Adrenal gland (tissue), 9 donors: ENCODE measurements at regions not wholly inside any gene's neighbourhood (a gene's known extent, or its start where the extent isn't known, plus 50 kb on each side); places are given as distances from the start of the nearest gene placed in this dataset.

ENCODE experiments used
- DNase-seq, 7 donors: peaks; one replicate each; pipeline ENCODE4 v3.0.0-alpha.2; 2019 to 2020
- H3K27ac ChIP-seq, 5 donors: fragments of 200-600 bp; sonication (generic) in 4 of 5; 1 replicate in 3 of 5; 2 replicates in 2 of 5; pipeline versions ENCODE4 v1.5.1 to v1.8.0; 2016 to 2020; ENCODE audit warnings: mild to moderate bottlenecking in 1 of 5
- H3K27me3 ChIP-seq: fragments of 200-600 bp; 2 replicates; pipeline ENCODE4 v1.8.0; 2021
- H3K36me3 ChIP-seq, 2 donors: fragments of 200-600 bp; replicated peaks in 1 of 2; 1 replicate in 1 of 2; 2 replicates in 1 of 2; pipeline versions ENCODE4 v1.5.1 to v1.8.0; 2018 to 2022
- H3K4me1 ChIP-seq, 2 donors: fragments of 200-600 bp; replicated peaks in 1 of 2; 1 replicate in 1 of 2; 2 replicates in 1 of 2; pipeline versions ENCODE4 v1.5.1 to v1.8.0; 2018 to 2021
- H3K4me3 ChIP-seq, 4 donors: fragments of 200-600 bp; sonication (generic) in 3 of 4; one replicate each; pipeline ENCODE4 v1.5.1; 2016 to 2018
- H3K9me3 ChIP-seq, 3 donors: fragments of 200-600 bp; sonication (generic) in 1 of 3; replicated peaks in 1 of 3; 1 replicate in 2 of 3; 2 replicates in 1 of 3; pipeline versions ENCODE4 v1.5.1 to v1.8.0; 2016 to 2021
- POLR2A ChIP-seq, 2 donors: fragments of 450-650 bp; IDR thresholded peaks; one replicate each; pipeline ENCODE4 v1.6.1; 2017; ENCODE audit warnings: antibody characterized with exemption in 2 of 2, mild to moderate bottlenecking in 2 of 2, moderate library complexity in 1 of 2
- WGBS, 4 donors: extraction: QIAGEN DNeasy Blood & Tissue Kit in 2 of 4; methylation state at CpG; one replicate each; pipeline versions ENCODE4 v1.1.5 to v1.1.7; 2013 to 2017; 5-methylcytosine and 5-hydroxymethylcytosine counted together
- intact Hi-C, 2 donors: fragments of 100-400 bp; cut with DNase I; formaldehyde crosslinking; loops; one replicate each; pipeline versions ENCODE4 v1.14.1 to v1.15.0; 2022 to 2023
- TF ChIP-seq, protein P1 (sequence below), 6 experiments: fragments of 450-650 bp in 4 of 6; fragments of 200-600 bp in 2 of 6; sonication (generic) in 1 of 6; IDR thresholded peaks; 1 replicate in 5 of 6; 2 replicates in 1 of 6; pipeline versions ENCODE4 v1.5.1 to v1.8.0; 2016 to 2021; ENCODE audit warnings: antibody characterized with exemption in 6 of 6, mild to moderate bottlenecking in 2 of 6, moderate library complexity in 1 of 6
- donor health status: healthy with polysubstance abuse.
- donor health status: Bipolar disorder and iron deficiency.
- donor health status: DM: yes; HTN: yes; CAD: no.
- donor health status: DM: no; HTN: no; CAD: no.
- donor health status: DM: no; HTN: no; CAD: no.

DNA sequence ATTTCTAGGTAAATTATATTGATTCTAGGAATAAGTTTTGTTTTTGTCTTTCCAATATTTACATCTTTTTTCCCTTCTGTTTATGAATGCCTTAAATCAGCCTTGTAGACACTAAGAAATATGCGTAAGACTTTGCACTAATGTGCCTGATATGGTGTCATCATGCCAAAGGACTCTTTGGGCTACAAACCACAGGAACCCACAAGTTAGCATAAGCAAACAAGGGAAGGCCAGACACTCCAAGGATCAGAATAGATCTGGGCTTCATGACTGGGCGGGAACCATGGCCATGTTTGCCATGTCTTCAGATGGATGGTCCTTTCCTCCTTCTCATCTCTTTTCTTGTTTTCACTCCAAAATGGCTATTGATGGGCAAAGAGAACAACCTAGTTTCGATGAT lies 242.2 kb upstream of the CHRNA7 start:
- WGBS, 4 donors, result 75 to 94% (median 89%) methylated on average over 3 of the region's 3 CpGs
- no peak for TF ChIP-seq POLR2A (IDR thresholded peaks at IDR 0.05)
- TF ChIP-seq, protein P1, sequence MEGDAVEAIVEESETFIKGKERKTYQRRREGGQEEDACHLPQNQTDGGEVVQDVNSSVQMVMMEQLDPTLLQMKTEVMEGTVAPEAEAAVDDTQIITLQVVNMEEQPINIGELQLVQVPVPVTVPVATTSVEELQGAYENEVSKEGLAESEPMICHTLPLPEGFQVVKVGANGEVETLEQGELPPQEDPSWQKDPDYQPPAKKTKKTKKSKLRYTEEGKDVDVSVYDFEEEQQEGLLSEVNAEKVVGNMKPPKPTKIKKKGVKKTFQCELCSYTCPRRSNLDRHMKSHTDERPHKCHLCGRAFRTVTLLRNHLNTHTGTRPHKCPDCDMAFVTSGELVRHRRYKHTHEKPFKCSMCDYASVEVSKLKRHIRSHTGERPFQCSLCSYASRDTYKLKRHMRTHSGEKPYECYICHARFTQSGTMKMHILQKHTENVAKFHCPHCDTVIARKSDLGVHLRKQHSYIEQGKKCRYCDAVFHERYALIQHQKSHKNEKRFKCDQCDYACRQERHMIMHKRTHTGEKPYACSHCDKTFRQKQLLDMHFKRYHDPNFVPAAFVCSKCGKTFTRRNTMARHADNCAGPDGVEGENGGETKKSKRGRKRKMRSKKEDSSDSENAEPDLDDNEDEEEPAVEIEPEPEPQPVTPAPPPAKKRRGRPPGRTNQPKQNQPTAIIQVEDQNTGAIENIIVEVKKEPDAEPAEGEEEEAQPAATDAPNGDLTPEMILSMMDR (IDR thresholded peaks at IDR 0.05), result no peak
- Histone ChIP-seq H3K4me3 (no peak overlapping the region), H3K36me3 (no peaks in the 10 kb centered on the region), H3K27ac (no peak overlapping the region), H3K27me3 (no peaks in the 10 kb centered on the region), H3K9me3 (no peaks in the 10 kb centered on the region), H3K4me1 (no peaks in the 10 kb centered on the region)
- intact Hi-C loops, result loop anchor here in 1 of 2 donors (2.0 kb wide), 1 partner anchor 17 kb away; no protein-coding TSS in a partner anchor
- no peak for DNase-seq

DNA sequence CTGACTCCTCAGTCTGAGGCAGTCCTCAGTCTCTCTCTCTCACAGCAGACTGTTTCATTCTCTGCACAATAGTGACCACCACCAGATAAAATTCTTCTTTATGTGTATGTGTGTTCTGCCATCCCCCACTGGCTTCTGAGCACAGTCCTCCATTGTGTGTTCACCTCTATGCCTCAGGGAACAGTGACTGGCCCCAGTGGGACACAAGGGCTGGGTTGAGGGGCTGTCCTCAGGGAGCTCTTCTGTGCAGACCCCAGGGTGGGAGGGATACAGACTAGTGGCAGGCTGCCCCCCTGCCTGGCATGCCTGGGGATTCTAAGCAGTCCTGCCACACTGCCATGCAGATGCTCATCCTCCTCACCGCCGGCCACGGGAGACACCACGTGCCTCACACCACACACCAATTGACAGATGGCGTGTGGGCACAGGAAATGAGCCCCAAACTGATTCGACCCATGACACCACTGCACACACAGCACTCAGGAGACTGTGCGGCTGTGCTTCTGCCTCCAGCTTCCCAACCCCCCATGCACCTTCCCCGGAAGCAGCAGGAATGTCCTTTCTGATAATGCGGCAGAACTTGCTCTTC lies 237.6 kb upstream of the CHRNA7 start:
- intact Hi-C loops, result no loop called here
- no peaks in the 10 kb centered on the region for H3K9me3 ChIP-seq
- TF ChIP-seq, protein P1 (IDR thresholded peaks at IDR 0.05), result no peak
- no peak for TF ChIP-seq POLR2A (IDR thresholded peaks at IDR 0.05)
- no peak overlapping the region for H3K4me3 ChIP-seq
- H3K36me3 ChIP-seq, result no peaks in the 10 kb centered on the region
- DNase-seq, result no peak
- WGBS, 4 donors, result 50 to 85% (median 79%) methylated on average over 2 to 9 of the region's 9 CpGs
- H3K27me3 ChIP-seq, result no peaks in the 10 kb centered on the region
- no peak overlapping the region for H3K27ac ChIP-seq
- no peaks in the 10 kb centered on the region for H3K4me1 ChIP-seq

DNA sequence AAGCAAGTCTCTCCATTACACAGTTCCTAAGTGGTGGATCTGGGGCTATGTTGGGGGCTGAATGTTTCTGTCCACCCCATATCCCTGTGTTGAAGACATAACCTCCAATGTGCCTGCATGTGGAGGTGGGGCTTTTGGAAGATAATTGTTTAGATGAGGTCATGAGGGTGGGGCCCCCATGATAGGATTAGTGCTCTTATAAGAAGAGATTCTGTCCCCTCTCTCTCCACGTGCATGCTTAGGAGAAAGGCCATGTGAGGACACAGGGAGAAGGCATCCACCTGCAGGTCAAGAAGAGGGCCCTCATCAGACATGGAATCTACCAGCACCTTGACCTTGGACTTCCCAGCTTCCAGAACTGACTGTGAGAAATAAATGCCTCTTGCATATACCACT lies 231.0 kb upstream of the CHRNA7 start:
- Histone ChIP-seq H3K4me3 (no peak overlapping the region), H3K9me3 (no peaks in the 10 kb centered on the region), H3K4me1 (no peaks in the 10 kb centered on the region), H3K27ac (no peak overlapping the region), H3K36me3 (no peaks in the 10 kb centered on the region), H3K27me3 (no peaks in the 10 kb centered on the region)
- WGBS, 4 donors, result 82 to 90% (median 86%) methylated on average over 1 of the region's 1 CpG
- TF ChIP-seq POLR2A (IDR thresholded peaks at IDR 0.05), result no peak
- TF ChIP-seq, protein P1 (IDR thresholded peaks at IDR 0.05), result no peak
- intact Hi-C loops, result no loop called here
- DNase-seq, result no peak

DNA sequence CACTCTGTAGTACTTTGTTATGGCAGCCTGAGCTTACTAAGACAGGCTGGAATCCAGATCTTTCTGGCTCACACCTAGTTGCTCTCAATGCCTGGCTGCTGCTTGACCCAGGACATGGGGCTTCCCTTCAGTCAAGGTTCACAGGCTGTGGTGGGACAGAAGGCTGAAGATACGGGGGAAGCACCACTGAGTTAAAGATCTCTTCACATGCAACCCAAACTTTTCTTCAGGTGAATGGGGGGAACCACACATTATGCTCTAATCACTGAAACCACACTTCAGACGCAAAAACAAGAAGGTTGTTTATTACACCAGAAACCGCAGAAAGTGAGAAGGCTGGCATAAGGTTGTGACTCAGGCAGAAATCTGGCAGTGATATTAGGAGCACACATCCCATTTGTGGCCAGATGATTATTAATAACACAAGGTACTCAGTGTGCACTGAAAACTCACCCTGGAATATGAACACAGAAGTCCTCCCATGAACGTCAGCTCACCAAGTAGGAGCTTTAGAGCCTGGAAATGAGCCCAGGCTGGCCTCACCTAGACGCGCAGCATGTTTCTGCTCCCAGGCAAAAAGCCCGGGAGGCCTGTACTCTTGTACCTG lies 230.5 kb upstream of the CHRNA7 start:
- DNase-seq, result no peak
- H3K27ac ChIP-seq, result no peak overlapping the region
- no peaks in the 10 kb centered on the region for H3K27me3 ChIP-seq
- H3K9me3 ChIP-seq, result no peaks in the 10 kb centered on the region
- no peaks in the 10 kb centered on the region for H3K4me1 ChIP-seq
- TF ChIP-seq POLR2A (IDR thresholded peaks at IDR 0.05), result no peak
- intact Hi-C loops, result no loop called here
- no peak overlapping the region for H3K4me3 ChIP-seq
- H3K36me3 ChIP-seq, result no peaks in the 10 kb centered on the region
- WGBS, 4 donors, result 92 to 99% (median 93%) methylated on average over 3 to 7 of the region's 7 CpGs

DNA sequence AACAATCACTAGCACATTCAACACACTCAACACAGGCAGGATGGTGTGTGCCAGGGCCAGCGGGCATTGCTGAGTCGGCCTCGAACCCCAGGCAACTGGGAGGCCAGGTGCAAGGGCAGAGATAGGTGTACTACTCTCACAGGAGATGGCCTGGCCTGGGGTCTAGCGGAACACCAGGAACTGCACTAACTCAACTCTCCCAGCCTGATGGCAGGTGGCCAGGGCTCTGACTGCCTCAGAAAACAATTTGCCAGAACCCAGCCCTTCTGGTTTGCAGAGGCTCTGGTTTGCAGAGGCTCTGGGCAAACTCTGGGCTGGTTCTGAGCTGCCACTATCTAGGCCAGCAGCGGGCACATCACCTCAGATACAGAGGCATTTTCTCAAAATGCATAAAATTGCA lies 229.2 kb upstream of the CHRNA7 start:
- DNase-seq, result peak in 1 of 7 donors; percentile 61
- intact Hi-C loops, result no loop called here
- H3K27ac ChIP-seq, result no peak overlapping the region
- TF ChIP-seq POLR2A (IDR thresholded peaks at IDR 0.05), result no peak
- TF ChIP-seq, protein P1 (IDR thresholded peaks at IDR 0.05), result no peak
- no peak overlapping the region for H3K4me3 ChIP-seq
- no peaks in the 10 kb centered on the region for H3K4me1 ChIP-seq
- no peaks in the 10 kb centered on the region for H3K36me3 ChIP-seq
- H3K27me3 ChIP-seq, result no peaks in the 10 kb centered on the region
- WGBS, 4 donors, result 76 to 88% (median 83%) methylated on average over 4 to 5 of the region's 5 CpGs
- H3K9me3 ChIP-seq, result no peaks in the 10 kb centered on the region
